HG02571 (cell line): ENCODE measurements at regions not wholly inside any gene's neighbourhood (a gene's known extent, or its start where the extent isn't known, plus 50 kb on each side); places are given as distances from the start of the nearest gene placed in this dataset.
"Not testable (repeated sequence)": the region's sequence is repeated elsewhere in the genome, so short reads cannot be mapped to it uniquely, and the experiment has no call there.

Source experiments
- ATAC-seq: cut with Tn5 transposase; IDR thresholded peaks from one replicate; pipeline ENCODE4 v1.9.1; 2021; ENCODE audit warnings: mild to moderate bottlenecking, moderate library complexity; ENCODE audit not compliant: unreplicated experiment

GRCh38 chr1:117753232-117753631, 147.4 kb downstream of the TENT5C start:
- ATAC-seq, result no peak

GRCh38 chr1:117753652-117754051, 147.8 kb downstream of the TENT5C start:
- no peak for ATAC-seq

GRCh38 chr1:117754061-117754969, 148.5 kb downstream of the TENT5C start:
- ATAC-seq, result no peak

GRCh38 chr1:117757668-117758067, 151.8 kb downstream of the TENT5C start:
- no peak for ATAC-seq

GRCh38 chr1:117758444-117759316, 152.8 kb downstream of the TENT5C start:
- ATAC-seq, result peak; percentile 76

- no peak for ATAC-seq
Measured at GRCh38 chr1:117759535-117759934, 153.7 kb downstream of the TENT5C start.

- ATAC-seq, result no peak
Measured at GRCh38 chr1:117760069-117760468, 154.2 kb downstream of the TENT5C start.

- ATAC-seq, result no peak
Measured at GRCh38 chr1:117760485-117760884, 154.6 kb downstream of the TENT5C start.

- not testable (repeated sequence) for ATAC-seq
Measured at GRCh38 chr1:117767756-117768155, 161.7 kb downstream of the GDAP2 start.

GRCh38 chr1:117770981-117771531, 158.4 kb downstream of the GDAP2 start:
- no peak for ATAC-seq

- no peak for ATAC-seq
Measured at GRCh38 chr1:117779364-117779763, 150.1 kb downstream of the GDAP2 start.

- no peak for ATAC-seq
Measured at GRCh38 chr1:117780687-117781475, 148.5 kb downstream of the GDAP2 start.

GRCh38 chr1:117782056-117782455, 147.4 kb downstream of the GDAP2 start:
- ATAC-seq, result no peak

- no peak for ATAC-seq
Measured at GRCh38 chr1:117783606-117784396, 145.6 kb downstream of the GDAP2 start.

- no peak for ATAC-seq
Measured at GRCh38 chr1:117788014-117788413, 141.4 kb downstream of the GDAP2 start.

- no peak for ATAC-seq
Measured at GRCh38 chr1:117793413-117793812, 136.0 kb downstream of the GDAP2 start.

GRCh38 chr1:117794073-117794472, 135.3 kb downstream of the GDAP2 start:
- ATAC-seq, result no peak

- no peak for ATAC-seq
Measured at GRCh38 chr1:117795190-117795589, 134.2 kb downstream of the GDAP2 start.

- ATAC-seq, result no peak
Measured at GRCh38 chr1:117795792-117796191, 133.6 kb downstream of the GDAP2 start.

- no peak for ATAC-seq
Measured at GRCh38 chr1:117796226-117796625, 133.2 kb downstream of the GDAP2 start.
